ENCODE measurements at regions not wholly inside any gene's neighbourhood (a gene's known extent, or its start where the extent isn't known, plus 50 kb on each side); places are given as distances from the start of the nearest gene placed in this dataset.
"Not testable (repeated sequence)": the region's sequence is repeated elsewhere in the genome, so short reads cannot be mapped to it uniquely, and the experiment has no call there.

DNA sequence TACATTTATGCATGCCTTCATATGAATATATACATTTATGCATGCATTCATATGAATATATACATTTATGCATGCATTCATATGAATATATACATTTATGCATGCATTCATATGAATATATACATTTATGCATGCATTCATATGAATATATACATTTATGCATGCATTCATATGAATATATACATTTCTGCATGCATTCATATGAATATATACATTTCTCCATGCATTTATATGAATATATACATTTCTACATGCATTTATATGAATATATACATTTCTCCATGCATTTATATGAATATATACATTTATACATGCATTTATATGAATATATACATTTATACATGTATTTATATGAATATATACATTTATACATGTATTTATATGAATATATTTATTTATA lies 70.7 kb upstream of the DPP10 start:
- TF ChIP-seq, protein P1, sequence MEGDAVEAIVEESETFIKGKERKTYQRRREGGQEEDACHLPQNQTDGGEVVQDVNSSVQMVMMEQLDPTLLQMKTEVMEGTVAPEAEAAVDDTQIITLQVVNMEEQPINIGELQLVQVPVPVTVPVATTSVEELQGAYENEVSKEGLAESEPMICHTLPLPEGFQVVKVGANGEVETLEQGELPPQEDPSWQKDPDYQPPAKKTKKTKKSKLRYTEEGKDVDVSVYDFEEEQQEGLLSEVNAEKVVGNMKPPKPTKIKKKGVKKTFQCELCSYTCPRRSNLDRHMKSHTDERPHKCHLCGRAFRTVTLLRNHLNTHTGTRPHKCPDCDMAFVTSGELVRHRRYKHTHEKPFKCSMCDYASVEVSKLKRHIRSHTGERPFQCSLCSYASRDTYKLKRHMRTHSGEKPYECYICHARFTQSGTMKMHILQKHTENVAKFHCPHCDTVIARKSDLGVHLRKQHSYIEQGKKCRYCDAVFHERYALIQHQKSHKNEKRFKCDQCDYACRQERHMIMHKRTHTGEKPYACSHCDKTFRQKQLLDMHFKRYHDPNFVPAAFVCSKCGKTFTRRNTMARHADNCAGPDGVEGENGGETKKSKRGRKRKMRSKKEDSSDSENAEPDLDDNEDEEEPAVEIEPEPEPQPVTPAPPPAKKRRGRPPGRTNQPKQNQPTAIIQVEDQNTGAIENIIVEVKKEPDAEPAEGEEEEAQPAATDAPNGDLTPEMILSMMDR (IDR thresholded peaks at IDR 0.05; ENCODE audit: low read length): not testable (repeated sequence)
- TF ChIP-seq EZH2 (optimal IDR thresholded peaks at IDR 0.05; ENCODE audit: low read depth, low read length): not testable (repeated sequence)
